Pancreas (tissue), 10 donors: ENCODE measurements at regions not wholly inside any gene's neighbourhood (a gene's known extent, or its start where the extent isn't known, plus 50 kb on each side); places are given as distances from the start of the nearest gene placed in this dataset.

ENCODE experiments used
- ATAC-seq, 4 donors: fragments of 200-7000 bp; cut with Tn5 transposase; one replicate each; pipeline versions ENCODE4 v1.8.0 to v1.9.1; 2020; ENCODE audit warnings: mild to moderate bottlenecking in 4 of 4, moderate library complexity in 4 of 4
- DNase-seq, 6 donors: peaks; one replicate each; pipeline ENCODE4 v3.0.0-alpha.2; 2020
- FAIRE-seq: peaks from 2 replicates; lab custom pipeline; 2012; peaks lifted over from hg19 to GRCh38; lab: Jason Lieb, UNC
- H3K27ac ChIP-seq, 4 donors: fragments of 200-600 bp; sonication (generic); 1 replicate in 3 of 4; 2 replicates in 1 of 4; pipeline versions ENCODE4 v1.5.0 to v1.8.0; 2020
- H3K27me3 ChIP-seq, 4 donors: fragments of 200-600 bp; one replicate each; pipeline ENCODE4 v1.8.0; 2021
- H3K36me3 ChIP-seq, 3 donors: fragments of 200-600 bp; sonication (generic) in 1 of 3; one replicate each; pipeline versions ENCODE4 v1.5.0 to v1.8.0; 2020 to 2021
- H3K4me1 ChIP-seq, 3 donors: fragments of 200-600 bp; one replicate each; pipeline ENCODE4 v1.8.0; 2021
- H3K4me3 ChIP-seq, 4 donors: fragments of 200-600 bp; sonication (generic) in 2 of 4; one replicate each; pipeline versions ENCODE4 v1.5.0 to v1.8.0; 2020 to 2021
- H3K9me3 ChIP-seq, 4 donors: fragments of 200-600 bp; one replicate each; pipeline ENCODE4 v1.8.0; 2021
- CTCF ChIP-seq, 4 donors: fragments of 200-600 bp; sonication (generic) in 3 of 4; IDR thresholded peaks; one replicate each; pipeline versions ENCODE4 v1.5.0 to v1.8.0; 2021; ENCODE audit warnings: antibody characterized with exemption in 4 of 4
- WGBS, 2 donors: extraction: QIAGEN DNeasy Blood & Tissue Kit; methylation state at CpG; one replicate each; pipeline ENCODE4 v1.1.7; 2013; 5-methylcytosine and 5-hydroxymethylcytosine counted together
- intact Hi-C, 3 donors: fragments of 100-400 bp; cut with DNase I; formaldehyde crosslinking; loops; one replicate each; pipeline versions ENCODE4 v1.11.1 to v1.14.2; 2022
- donor health status: healthy with polysubstance abuse.
- donor health status: DM: no; HTN: no; CAD: no; lungs with moderate emphysema.
- donor health status: DM: no; HTN: no; CAD: no.
- donor health status: control.
- donor health status: control.
- donor health status: Bipolar disorder and iron deficiency.
- donor health status: DM: yes; HTN: yes; CAD: no.
- donor health status: DM: no; HTN: no; CAD: no.
- donor health status: DM: no; HTN: no; CAD: no.
- donor health status: DM: yes; HTN: yes; CAD: no.

DNA sequence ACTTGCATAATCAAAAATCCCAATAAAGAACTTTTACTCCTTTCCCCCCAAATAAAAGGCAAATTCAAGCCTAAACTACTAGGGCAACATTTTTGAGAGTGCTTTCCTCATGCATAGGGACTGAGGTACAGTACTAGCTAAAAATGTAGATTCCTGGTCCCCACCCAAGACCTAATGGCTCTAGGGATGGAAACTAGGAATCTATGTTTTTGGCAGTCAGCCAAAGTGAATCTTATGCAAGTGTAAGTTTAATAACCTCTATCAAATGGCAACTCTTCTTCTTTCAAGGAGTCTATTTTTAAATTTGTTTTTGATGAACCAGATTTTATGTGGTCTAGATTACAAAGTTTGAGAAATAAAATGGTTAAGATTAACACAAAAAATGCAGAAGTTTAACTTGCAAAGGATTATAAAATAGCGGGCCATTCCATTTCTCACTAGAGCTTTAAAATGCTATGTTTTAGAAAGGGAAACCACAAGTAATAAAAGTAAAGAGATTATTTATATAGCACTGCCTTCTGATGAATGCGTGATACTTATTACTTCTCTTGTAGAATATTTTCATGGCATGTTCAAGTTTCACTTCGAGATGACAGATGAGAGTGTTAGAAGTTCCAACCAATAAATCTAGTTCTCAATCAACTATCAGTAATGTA, 70.4 kb upstream of the MDFIC start:
- H3K27me3 ChIP-seq: no peaks in the 10 kb centered on the region
- no peaks in the 10 kb centered on the region for H3K4me1 ChIP-seq
- H3K27ac ChIP-seq: no peak overlapping the region
- H3K4me3 ChIP-seq: no peak overlapping the region
- intact Hi-C loops: no loop called here
- WGBS, 2 donors: 77 to 88% methylated on average over 3 of the region's 3 CpGs
- FAIRE-seq (no peak), DNase-seq (no peak), ATAC-seq (no peak)
- no peak for TF ChIP-seq CTCF (IDR thresholded peaks at IDR 0.05)
- H3K9me3 ChIP-seq: no peaks in the 10 kb centered on the region
- H3K36me3 ChIP-seq: no peaks in the 10 kb centered on the region

GRCh38 chr7:114852293-114852692, 69.6 kb upstream of the MDFIC start:
- intact Hi-C loops: no loop called here
- no peaks in the 10 kb centered on the region for H3K36me3 ChIP-seq

GRCh38 chr7:114853189-114853588, 68.7 kb upstream of the MDFIC start:
- TF ChIP-seq CTCF (IDR thresholded peaks at IDR 0.05): no peak
- 79 to 83% methylated on average over 4 of the region's 4 CpGs for WGBS, 2 donors
- intact Hi-C loops: no loop called here
- H3K9me3 ChIP-seq: no peaks in the 10 kb centered on the region
- FAIRE-seq (no peak), DNase-seq (no peak), ATAC-seq (no peak)
- H3K27me3 ChIP-seq: no peaks in the 10 kb centered on the region
- H3K27ac ChIP-seq: no peak overlapping the region
- H3K4me1 ChIP-seq: peaks cover 0 to 3% (median 0%) of the 10 kb centered on the region in 3 donors
- H3K36me3 ChIP-seq: no peaks in the 10 kb centered on the region
- no peak overlapping the region for H3K4me3 ChIP-seq

More at GRCh38 chr7:114852293-114852692, 69.6 kb upstream of the MDFIC start:
- peak in 1 of 4 donors; percentile 47 for ATAC-seq
- no peak for TF ChIP-seq CTCF (IDR thresholded peaks at IDR 0.05)
- Histone ChIP-seq H3K4me1 (peaks cover 0 to 3% (median 0%) of the 10 kb centered on the region in 3 donors), H3K9me3 (no peaks in the 10 kb centered on the region), H3K4me3 (no peak overlapping the region), H3K27me3 (no peaks in the 10 kb centered on the region), H3K27ac (no peak overlapping the region)
- DNase-seq: no peak
- FAIRE-seq: peak; percentile 9

DNA sequence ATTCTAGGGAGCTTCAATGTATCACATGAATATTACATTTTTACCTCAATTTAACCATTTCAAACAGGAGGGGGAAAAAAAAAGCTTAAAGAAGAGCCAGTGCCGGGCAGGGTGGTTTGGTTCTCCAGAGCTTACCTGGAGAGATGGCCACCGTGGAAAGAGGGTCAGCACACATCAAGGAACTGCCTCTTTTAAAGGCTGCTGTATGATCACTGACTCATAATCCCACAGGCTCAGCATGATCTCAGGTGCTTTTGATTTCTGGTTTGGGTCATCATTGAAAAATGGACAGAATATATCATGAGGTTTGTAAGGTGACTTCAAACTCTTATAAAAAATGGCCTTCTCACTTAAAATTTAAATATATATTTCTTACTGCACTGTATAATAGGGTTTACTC, 67.5 kb upstream of the MDFIC start:
- ATAC-seq (no peak), FAIRE-seq (no peak), DNase-seq (no peak)
- peaks cover 0 to 3% (median 0%) of the 10 kb centered on the region in 3 donors for H3K4me1 ChIP-seq
- 71 to 72% methylated on average over 2 of the region's 2 CpGs for WGBS, 2 donors
- H3K27me3 ChIP-seq: no peaks in the 10 kb centered on the region
- TF ChIP-seq CTCF (IDR thresholded peaks at IDR 0.05): no peak
- no peak overlapping the region for H3K4me3 ChIP-seq
- no peak overlapping the region for H3K27ac ChIP-seq
- intact Hi-C loops: no loop called here
- no peaks in the 10 kb centered on the region for H3K9me3 ChIP-seq
- H3K36me3 ChIP-seq: no peaks in the 10 kb centered on the region

DNA sequence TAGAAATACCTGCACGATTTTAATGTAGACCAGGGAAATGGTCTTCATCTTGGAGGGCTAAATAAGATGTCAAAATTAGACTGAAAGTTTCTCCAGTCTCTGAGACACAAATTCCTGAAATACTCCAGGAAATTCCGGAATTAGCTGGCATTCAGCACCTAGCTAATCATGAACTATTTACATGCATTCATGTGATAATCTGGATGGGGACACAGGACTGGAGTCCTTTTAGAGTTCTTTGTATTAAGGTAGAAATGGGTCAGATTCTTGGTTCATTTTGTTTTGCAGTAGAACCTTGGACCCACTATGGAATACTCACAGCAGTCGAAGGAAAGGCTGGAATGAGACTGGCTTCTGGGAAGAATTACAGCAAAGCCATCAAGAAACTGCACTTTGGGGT, 65.3 kb upstream of the MDFIC start:
- WGBS, 2 donors: 34 to 42% methylated on average over 3 of the region's 3 CpGs
- DNase-seq: no peak
- Histone ChIP-seq H3K4me1 (peaks cover 0 to 3% (median 0%) of the 10 kb centered on the region in 3 donors), H3K36me3 (no peaks in the 10 kb centered on the region), H3K4me3 (no peak overlapping the region), H3K9me3 (no peaks in the 10 kb centered on the region), H3K27ac (no peak overlapping the region), H3K27me3 (no peaks in the 10 kb centered on the region)
- no peak for TF ChIP-seq CTCF (IDR thresholded peaks at IDR 0.05)
- FAIRE-seq: no peak
- no peak for ATAC-seq
- intact Hi-C loops: no loop called here
